ENCODE measurements at regions not wholly inside any gene's neighbourhood (a gene's known extent, or its start where the extent isn't known, plus 50 kb on each side); places are given as distances from the start of the nearest gene placed in this dataset.

DNA sequence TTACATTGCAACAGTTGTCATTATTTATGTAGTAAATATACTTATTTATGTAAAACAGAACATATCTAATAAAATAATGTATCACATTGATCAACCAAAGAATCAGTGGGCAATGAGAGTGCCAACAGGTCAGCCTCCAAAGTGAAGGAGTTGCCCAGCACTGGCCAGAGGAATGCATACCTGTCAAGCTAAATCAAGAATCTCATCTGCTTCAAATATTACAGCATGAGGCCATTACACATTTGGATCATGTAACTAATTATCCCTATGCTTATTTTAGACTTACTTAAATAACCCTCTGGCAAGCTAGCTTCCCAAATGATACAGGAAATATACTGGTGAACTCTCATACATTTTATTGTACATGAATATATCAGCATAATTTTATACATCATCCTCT is 1211.7 kb upstream of the ACVR2A start:
- Histone ChIP-seq H3K36me3 (no peaks in the 10 kb centered on the region), H3K4me3 (no peak overlapping the region), H3K27ac (no peak overlapping the region), H3K27me3 (no peaks in the 10 kb centered on the region), H3K9me3 (ENCODE audit: low read depth) (no peaks in the 10 kb centered on the region), H3K4me1 (ENCODE audit: low read depth) (no peaks in the 10 kb centered on the region)
- no peak for DNase-seq (ENCODE audit: low read depth in 1 of 2, low spot score in 1 of 2)
- TF ChIP-seq, protein P1, sequence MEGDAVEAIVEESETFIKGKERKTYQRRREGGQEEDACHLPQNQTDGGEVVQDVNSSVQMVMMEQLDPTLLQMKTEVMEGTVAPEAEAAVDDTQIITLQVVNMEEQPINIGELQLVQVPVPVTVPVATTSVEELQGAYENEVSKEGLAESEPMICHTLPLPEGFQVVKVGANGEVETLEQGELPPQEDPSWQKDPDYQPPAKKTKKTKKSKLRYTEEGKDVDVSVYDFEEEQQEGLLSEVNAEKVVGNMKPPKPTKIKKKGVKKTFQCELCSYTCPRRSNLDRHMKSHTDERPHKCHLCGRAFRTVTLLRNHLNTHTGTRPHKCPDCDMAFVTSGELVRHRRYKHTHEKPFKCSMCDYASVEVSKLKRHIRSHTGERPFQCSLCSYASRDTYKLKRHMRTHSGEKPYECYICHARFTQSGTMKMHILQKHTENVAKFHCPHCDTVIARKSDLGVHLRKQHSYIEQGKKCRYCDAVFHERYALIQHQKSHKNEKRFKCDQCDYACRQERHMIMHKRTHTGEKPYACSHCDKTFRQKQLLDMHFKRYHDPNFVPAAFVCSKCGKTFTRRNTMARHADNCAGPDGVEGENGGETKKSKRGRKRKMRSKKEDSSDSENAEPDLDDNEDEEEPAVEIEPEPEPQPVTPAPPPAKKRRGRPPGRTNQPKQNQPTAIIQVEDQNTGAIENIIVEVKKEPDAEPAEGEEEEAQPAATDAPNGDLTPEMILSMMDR (IDR thresholded peaks at IDR 0.05; ENCODE audit: low read depth, low read length): no peak

DNA sequence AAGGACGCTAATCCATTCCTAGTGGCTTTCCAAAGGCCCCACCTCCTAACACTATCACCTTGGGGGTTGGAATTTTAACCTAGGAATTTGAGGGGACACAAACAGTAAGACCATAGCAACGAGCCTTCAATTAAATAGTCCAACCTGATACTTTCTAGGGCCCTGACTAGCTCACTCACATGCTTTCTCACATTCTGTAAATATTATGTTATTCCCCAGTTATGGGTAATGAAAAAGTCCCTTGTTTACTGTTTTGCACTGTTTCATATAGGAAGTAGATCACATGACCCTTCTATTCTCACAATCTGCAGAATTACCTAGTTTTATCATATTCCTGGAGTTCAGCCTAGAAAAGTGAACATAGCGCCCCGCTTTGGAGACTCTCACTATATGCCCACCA is 1212.1 kb upstream of the ACVR2A start:
- DNase-seq (ENCODE audit: low read depth in 1 of 2, low spot score in 1 of 2): no peak
- H3K36me3 ChIP-seq: no peaks in the 10 kb centered on the region
- H3K27ac ChIP-seq: no peak overlapping the region
- no peaks in the 10 kb centered on the region for H3K9me3 ChIP-seq (ENCODE audit: low read depth)
- no peak overlapping the region for H3K4me3 ChIP-seq
- TF ChIP-seq, protein P1 (IDR thresholded peaks at IDR 0.05; ENCODE audit: low read depth, low read length): no peak
- no peaks in the 10 kb centered on the region for H3K4me1 ChIP-seq (ENCODE audit: low read depth)
- no peaks in the 10 kb centered on the region for H3K27me3 ChIP-seq

DNA sequence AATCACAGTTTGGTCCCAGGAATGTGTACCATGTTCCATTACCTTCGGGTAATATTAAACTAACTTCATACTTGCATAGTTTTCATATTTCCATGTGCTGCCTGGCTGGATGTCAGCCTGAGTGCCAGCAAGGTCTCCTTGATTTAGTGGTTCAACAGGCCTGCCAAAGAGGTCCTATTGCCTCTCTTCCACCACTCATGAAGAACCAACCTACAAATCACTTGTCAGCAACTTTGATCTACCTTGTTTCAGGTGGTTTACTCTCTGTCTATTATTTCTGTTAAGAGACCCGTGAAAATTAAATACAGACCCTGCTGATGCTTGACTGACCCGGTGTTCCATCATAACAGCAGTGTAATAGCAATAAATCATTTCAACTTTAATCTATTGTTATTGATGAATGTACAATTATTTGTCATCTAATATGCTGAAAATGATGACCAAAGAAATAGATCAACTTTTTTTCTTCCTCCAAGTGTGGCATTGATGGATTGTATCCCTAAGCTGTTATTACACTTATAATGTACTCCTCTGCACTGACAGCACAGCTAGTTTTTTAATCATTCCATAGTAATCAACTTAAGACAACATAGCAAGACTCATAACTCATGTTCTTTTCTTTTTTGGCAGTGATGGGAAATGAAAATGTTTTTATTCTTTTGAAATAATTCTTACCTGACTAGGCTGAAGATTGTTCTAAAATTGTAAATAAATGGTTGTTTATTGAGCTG is 1220.2 kb upstream of the ACVR2A start:
- Histone ChIP-seq H3K9me3 (ENCODE audit: low read depth) (no peaks in the 10 kb centered on the region), H3K27me3 (no peaks in the 10 kb centered on the region), H3K4me1 (ENCODE audit: low read depth) (no peaks in the 10 kb centered on the region), H3K4me3 (no peak overlapping the region), H3K36me3 (no peaks in the 10 kb centered on the region), H3K27ac (no peak overlapping the region)
- no peak for DNase-seq (ENCODE audit: low read depth in 1 of 2, low spot score in 1 of 2)
- TF ChIP-seq, protein P1 (IDR thresholded peaks at IDR 0.05; ENCODE audit: low read depth, low read length): no peak

DNA sequence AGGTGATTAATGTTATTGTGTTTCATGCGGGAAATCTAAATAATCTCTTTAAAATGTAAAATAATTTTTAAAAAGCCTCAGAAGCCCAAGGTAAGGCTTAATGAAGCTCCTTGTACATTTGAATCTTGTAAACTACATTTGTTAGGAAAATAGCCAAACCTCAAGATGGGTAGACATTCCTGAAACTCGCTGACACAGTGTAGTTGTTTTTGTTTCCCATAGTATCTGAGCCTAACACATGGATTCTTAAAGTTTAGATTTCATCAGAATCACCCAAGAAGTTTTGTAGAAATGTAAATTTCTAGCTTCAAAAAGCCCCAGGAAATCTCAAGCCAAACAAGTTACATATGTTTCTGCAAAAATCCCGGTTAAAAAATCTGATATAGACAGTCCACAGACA is 1221.1 kb upstream of the ACVR2A start:
- Histone ChIP-seq H3K36me3 (no peaks in the 10 kb centered on the region), H3K27ac (no peak overlapping the region), H3K27me3 (no peaks in the 10 kb centered on the region), H3K4me3 (no peak overlapping the region), H3K9me3 (ENCODE audit: low read depth) (no peaks in the 10 kb centered on the region), H3K4me1 (ENCODE audit: low read depth) (no peaks in the 10 kb centered on the region)
- TF ChIP-seq, protein P1 (IDR thresholded peaks at IDR 0.05; ENCODE audit: low read depth, low read length): no peak
- peak in 1 of 2 donors; percentile 35 for DNase-seq (ENCODE audit: low read depth in 1 of 2, low spot score in 1 of 2)

DNA sequence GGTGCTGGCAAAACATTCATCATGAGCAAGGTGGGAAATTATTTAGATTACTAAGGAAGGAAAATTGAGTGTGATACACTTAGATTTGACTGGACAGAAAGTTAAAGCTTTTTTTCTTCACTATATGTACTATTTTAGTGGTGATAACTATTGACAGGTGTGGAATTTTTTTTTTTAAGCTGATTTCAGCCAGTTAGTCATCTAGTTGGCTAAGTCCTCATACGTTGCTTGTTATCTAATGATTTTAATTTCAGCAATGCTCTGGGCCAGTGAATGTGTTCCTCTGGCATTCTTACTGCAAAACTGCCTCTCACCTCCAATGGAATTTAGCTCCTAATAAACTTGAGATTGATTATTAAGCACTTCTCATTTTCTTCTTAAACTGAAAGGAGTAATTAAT is 1223.2 kb upstream of the ACVR2A start:
- Histone ChIP-seq H3K27ac (no peak overlapping the region), H3K4me1 (ENCODE audit: low read depth) (no peaks in the 10 kb centered on the region), H3K36me3 (no peaks in the 10 kb centered on the region), H3K27me3 (no peaks in the 10 kb centered on the region), H3K4me3 (no peak overlapping the region), H3K9me3 (ENCODE audit: low read depth) (no peaks in the 10 kb centered on the region)
- DNase-seq (ENCODE audit: low read depth in 1 of 2, low spot score in 1 of 2): no peak
- TF ChIP-seq, protein P1 (IDR thresholded peaks at IDR 0.05; ENCODE audit: low read depth, low read length): no peak
